H1 (cell line): ENCODE measurements at regions not wholly inside any gene's neighbourhood (a gene's known extent, or its start where the extent isn't known, plus 50 kb on each side); places are given as distances from the start of the nearest gene placed in this dataset.
"Not testable (repeated sequence)": the region's sequence is repeated elsewhere in the genome, so short reads cannot be mapped to it uniquely, and the experiment has no call there.

Experiments
- CTCF ChIA-PET: fragments of 300-600 bp; sonication (Branson Sonifier 250); formaldehyde crosslinking; loops from one replicate; lab custom pipeline; 2021; ENCODE audit not compliant: partially characterized antibody; lab: Charles Lee
- POLR2A ChIA-PET: fragments of 300-600 bp; sonication (Branson Sonifier 250); formaldehyde crosslinking; loops from one replicate; lab custom pipeline; 2021; ENCODE audit warnings: inconsistent platforms; ENCODE audit not compliant: partially characterized antibody; lab: Charles Lee
- DNase-seq, 2 experiments: peaks; one replicate each; pipeline versions ENCODE4 v3.0.0 to v3.0.0-alpha.2; 2010 to 2022; ENCODE audit warnings: low spot score in 2 of 2, low read depth in 1 of 2, mixed read lengths in 1 of 2
- FAIRE-seq: peaks from 2 replicates; lab custom pipeline; 2011; peaks lifted over from hg19 to GRCh38; lab: Jason Lieb, UNC
- H2AFZ ChIP-seq: 2 replicates; pipeline ENCODE4 v1.8.1; 2012; ENCODE audit warnings: low read length, inconsistent platforms
- H2AK5ac ChIP-seq: 2 replicates; pipeline ENCODE4 v1.6.1; 2013; ENCODE audit warnings: low read depth, low read length
- H2BK120ac ChIP-seq: replicated peaks from 2 replicates; pipeline ENCODE3; 2013; ENCODE audit warnings: low read depth, low read length, inconsistent platforms
- H2BK12ac ChIP-seq: 2 replicates; pipeline ENCODE4 v1.6.1; 2013; ENCODE audit warnings: low read depth, low read length
- H2BK15ac ChIP-seq: 2 replicates; pipeline ENCODE4 v1.6.1; 2013; ENCODE audit warnings: low read length
- H2BK20ac ChIP-seq: 2 replicates; pipeline ENCODE4 v1.6.1; 2013; ENCODE audit warnings: low read length
- H2BK5ac ChIP-seq: 2 replicates; pipeline ENCODE4 v1.6.1; 2013; ENCODE audit warnings: low read depth, low read length
- H3K14ac ChIP-seq: 2 replicates; pipeline ENCODE4 v1.6.1; 2013; ENCODE audit warnings: inconsistent platforms; ENCODE audit not compliant: insufficient read length
- H3K18ac ChIP-seq: 2 replicates; pipeline ENCODE4 v1.6.1; 2013; ENCODE audit warnings: low read length; ENCODE audit errors: extremely low read depth
- H3K23ac ChIP-seq: 2 replicates; pipeline ENCODE4 v1.6.1; 2013; ENCODE audit warnings: inconsistent platforms; ENCODE audit not compliant: insufficient read length
- H3K23me2 ChIP-seq: 2 replicates; pipeline ENCODE4 v1.6.1; 2013; ENCODE audit warnings: low read depth, low read length
- H3K27ac ChIP-seq: 2 replicates; pipeline ENCODE4 v1.6.1; 2011; ENCODE audit warnings: low read depth, low read length, inconsistent platforms
- H3K27me3 ChIP-seq, 4 experiments: replicated peaks in 1 of 4; 1 replicate in 1 of 4; 2 replicates in 3 of 4; pipeline versions ENCODE4 v1.6.1 to v1.8.1; 2011 to 2013; ENCODE audit warnings: low read length in 3 of 4, mild to moderate bottlenecking in 3 of 4, inconsistent platforms in 2 of 4, mixed read lengths in 2 of 4, moderate library complexity in 1 of 4; ENCODE audit not compliant: control insufficient read depth in 3 of 4, insufficient read depth in 3 of 4; ENCODE audit errors: extremely low read depth in 1 of 4
- H3K36me3 ChIP-seq, 4 experiments: 2 replicates each; pipeline versions ENCODE4 v1.6.1 to v1.8.1; 2011 to 2013; ENCODE audit warnings: mild to moderate bottlenecking in 4 of 4, low read length in 3 of 4, moderate library complexity in 2 of 4, control low read depth in 1 of 4, inconsistent platforms in 1 of 4; ENCODE audit not compliant: insufficient read depth in 4 of 4, control insufficient read depth in 2 of 4
- H3K4ac ChIP-seq: replicated peaks from 2 replicates; pipeline ENCODE3; 2013; ENCODE audit warnings: low read length, low read depth, mixed read lengths, inconsistent platforms; ENCODE audit not compliant: insufficient read length
- H3K4me1 ChIP-seq, 4 experiments: replicated peaks in 1 of 4; 1 replicate in 1 of 4; 2 replicates in 3 of 4; pipeline versions ENCODE4 v1.6.1 to v1.8.1; 2011 to 2013; ENCODE audit warnings: low read length in 3 of 4, inconsistent platforms in 2 of 4, mixed read lengths in 1 of 4; ENCODE audit not compliant: insufficient read depth in 4 of 4, control insufficient read depth in 3 of 4
- H3K4me2 ChIP-seq, 2 experiments: 2 replicates each; pipeline versions ENCODE4 v1.6.1 to v1.8.1; 2011 to 2013; ENCODE audit warnings: low read depth in 2 of 2, low read length in 2 of 2, control low read depth in 1 of 2, inconsistent platforms in 1 of 2, mild to moderate bottlenecking in 1 of 2; ENCODE audit not compliant: insufficient read depth in 1 of 2
- H3K4me3 ChIP-seq, 4 experiments: fragments of 200-600, 300-600 bp in 1 of 4; sonication (generic), shearing (Covaris generic), sonication (Bioruptor Twin) in 1 of 4; 2 replicates each; pipeline versions ENCODE4 v1.5.1 to v1.8.1; 2011 to 2016; ENCODE audit warnings: low read length in 4 of 4, low read depth in 3 of 4, control low read depth in 2 of 4, inconsistent platforms in 2 of 4, mild to moderate bottlenecking in 2 of 4, mixed read lengths in 1 of 4, moderate library complexity in 1 of 4; ENCODE audit not compliant: insufficient read depth in 2 of 4; ENCODE audit errors: extremely low read depth in 1 of 4
- H3K56ac ChIP-seq: replicated peaks from 2 replicates; pipeline ENCODE3; 2013; ENCODE audit warnings: low read depth, mild to moderate bottlenecking, mixed read lengths, low read length, inconsistent platforms; ENCODE audit not compliant: insufficient read length
- H3K79me1 ChIP-seq: 2 replicates; pipeline ENCODE4 v1.6.1; 2013; ENCODE audit warnings: low read depth, low read length, control low read depth
- H3K79me2 ChIP-seq, 2 experiments: 2 replicates each; pipeline versions ENCODE4 v1.6.1 to v1.8.1; 2012 to 2013; ENCODE audit warnings: low read length in 2 of 2, mild to moderate bottlenecking in 2 of 2, inconsistent platforms in 1 of 2; ENCODE audit not compliant: insufficient read depth in 2 of 2, control insufficient read depth in 1 of 2
- H3K9ac ChIP-seq, 4 experiments: replicated peaks in 1 of 4; 1 replicate in 1 of 4; 2 replicates in 3 of 4; pipeline versions ENCODE4 v1.6.1 to v1.8.1; 2011 to 2013; ENCODE audit warnings: low read depth in 3 of 4, low read length in 3 of 4, control low read depth in 2 of 4, mild to moderate bottlenecking in 2 of 4, moderate library complexity in 2 of 4, inconsistent platforms in 1 of 4; ENCODE audit errors: extremely low read depth in 1 of 4
- H3K9me3 ChIP-seq, 2 experiments: 2 replicates each; pipeline versions ENCODE4 v1.6.1 to v1.8.1; 2012 to 2013; ENCODE audit warnings: mild to moderate bottlenecking in 2 of 2, moderate library complexity in 2 of 2, control low read depth in 1 of 2, inconsistent platforms in 1 of 2, low read depth in 1 of 2, low read length in 1 of 2, mixed read lengths in 1 of 2; ENCODE audit not compliant: insufficient read depth in 2 of 2
- H4K20me1 ChIP-seq, 2 experiments: replicated peaks in 1 of 2; 2 replicates each; pipeline versions ENCODE3 to v1.8.1; 2011 to 2013; ENCODE audit warnings: inconsistent platforms in 2 of 2, low read length in 2 of 2, mild to moderate bottlenecking in 1 of 2; ENCODE audit not compliant: insufficient read depth in 2 of 2, control insufficient read depth in 1 of 2
- H4K5ac ChIP-seq: 2 replicates; pipeline ENCODE4 v1.6.1; 2013; ENCODE audit warnings: low read length, low read depth, mixed read lengths, inconsistent platforms; ENCODE audit not compliant: insufficient read length
- H4K8ac ChIP-seq: 2 replicates; pipeline ENCODE4 v1.8.0; 2013; ENCODE audit warnings: mild to moderate bottlenecking, moderate library complexity, low read length, inconsistent platforms; ENCODE audit not compliant: insufficient read depth; ENCODE audit errors: extremely low read depth
- H4K91ac ChIP-seq: replicated peaks from 2 replicates; pipeline ENCODE3; 2013; ENCODE audit warnings: low read length, mixed read lengths, inconsistent platforms; ENCODE audit not compliant: insufficient read length
- TAF1 ChIP-seq: IDR thresholded peaks from 2 replicates; pipeline ENCODE4 v1.6.1; 2011; ENCODE audit warnings: mild to moderate bottlenecking, low read depth, low read length
- WGBS, 2 experiments: shearing (Covaris generic) in 1 of 2; methylation state at CpG; one replicate each; pipeline versions ENCODE4 v1.1.6 to v1.1.7; 2013 to 2015; ENCODE audit warnings: low lambda C conversion rate in 2 of 2, mixed read lengths in 2 of 2, inconsistent platforms in 1 of 2, low coverage in 1 of 2, missing lambda C conversion rate in 1 of 2; ENCODE audit not compliant: insufficient replicate concordance in 2 of 2, insufficient coverage in 1 of 2, insufficient read length in 1 of 2; ENCODE audit errors: extremely low coverage in 1 of 2, missing lambda C conversion rate in 1 of 2; 5-methylcytosine and 5-hydroxymethylcytosine counted together

DNA sequence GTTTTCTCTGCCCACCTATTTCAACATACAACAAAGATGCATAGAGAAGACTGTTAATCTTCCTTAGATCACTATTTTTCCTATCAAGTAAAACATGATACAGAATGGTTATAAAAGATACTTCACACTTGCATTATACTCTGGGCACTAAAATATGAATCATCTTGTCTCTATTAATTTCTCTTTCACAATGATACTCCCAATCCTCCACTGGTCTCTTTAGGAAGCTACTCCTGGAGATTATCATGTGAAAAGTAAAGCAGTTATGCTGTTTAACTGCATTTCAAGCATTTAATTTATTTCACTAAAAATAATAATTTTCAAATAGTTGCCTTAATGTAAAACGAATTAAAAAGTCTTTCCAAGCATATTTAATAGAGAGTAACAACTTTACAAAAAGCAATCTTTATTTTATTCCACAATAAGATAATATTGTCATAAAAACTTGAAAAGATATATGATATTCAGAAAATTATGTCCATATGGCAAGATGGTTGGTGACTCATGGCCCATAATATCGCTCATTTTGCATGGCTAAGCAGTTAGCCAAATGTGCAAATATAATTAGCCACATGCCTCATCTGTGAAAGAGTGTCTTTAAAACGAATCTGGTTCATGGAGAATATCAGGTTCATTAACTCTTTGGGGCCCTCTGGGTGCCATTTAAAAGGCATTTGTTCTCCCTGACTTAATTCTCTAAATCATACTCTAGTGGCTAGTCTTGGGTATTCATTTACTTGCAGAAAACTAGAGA, 1569.0 kb upstream of the B3GALT2 start (continued):
- TF ChIP-seq TAF1: no peak

DNA sequence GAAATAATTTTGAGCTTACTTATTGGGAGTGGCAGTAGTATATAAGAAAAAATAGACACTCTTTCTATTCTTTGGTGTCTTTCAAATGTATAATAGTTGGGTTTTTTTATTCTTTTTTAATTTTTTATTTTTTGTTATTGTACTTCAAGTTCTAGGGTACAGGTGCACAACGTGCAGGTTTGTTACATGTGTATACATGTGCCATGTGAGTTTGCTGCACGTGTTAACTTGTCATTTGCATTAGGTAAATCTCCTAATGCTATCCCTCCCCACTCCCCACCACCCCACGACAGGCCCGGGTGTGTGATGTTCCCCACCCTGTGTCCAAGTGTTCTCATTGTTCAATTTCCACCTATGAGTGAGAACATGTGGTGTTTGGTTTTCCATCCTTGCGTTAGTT, 1552.4 kb upstream of the B3GALT2 start:
- H2AK5ac ChIP-seq, H3K23ac ChIP-seq, H2BK20ac ChIP-seq, H3K56ac ChIP-seq, H3K27me3 ChIP-seq, H4K8ac ChIP-seq, H3K4ac ChIP-seq, H2AFZ ChIP-seq, DNase-seq, H4K5ac ChIP-seq, H2BK15ac ChIP-seq, H3K9me3 ChIP-seq, H3K9ac ChIP-seq, H2BK5ac ChIP-seq, H3K14ac ChIP-seq, H3K4me2 ChIP-seq, POLR2A ChIA-PET, H3K4me1 ChIP-seq, H2BK120ac ChIP-seq, CTCF ChIA-PET, H3K79me2 ChIP-seq, H4K91ac ChIP-seq, H3K23me2 ChIP-seq, H3K36me3 ChIP-seq, H3K79me1 ChIP-seq, H3K4me3 ChIP-seq, H3K18ac ChIP-seq, H2BK12ac ChIP-seq, H3K27ac ChIP-seq, H4K20me1 ChIP-seq, FAIRE-seq: not testable (repeated sequence)
- WGBS, 2 experiments: 90% methylated on average over 5 of the region's 5 CpGs; no CpG with 5 or more reads in 1 of the 2 experiments
